GM10266 (cell line): ENCODE measurements at regions not wholly inside any gene's neighbourhood (a gene's known extent, or its start where the extent isn't known, plus 50 kb on each side); places are given as distances from the start of the nearest gene placed in this dataset.
"Not testable (repeated sequence)": the region's sequence is repeated elsewhere in the genome, so short reads cannot be mapped to it uniquely, and the experiment has no call there.

Experiments used
- DNase-seq: peaks from one replicate; pipeline ENCODE4 v3.0.0; 2012; ENCODE audit errors: extremely low spot score
- TF ChIP-seq, protein P1 (sequence below): IDR thresholded peaks from 2 replicates; pipeline ENCODE4 v1.5.1; 2012; ENCODE audit warnings: mild to moderate bottlenecking, low read depth; ENCODE audit not compliant: control insufficient read depth, insufficient read depth; ENCODE audit errors: missing control alignments

- TF ChIP-seq, protein P1, sequence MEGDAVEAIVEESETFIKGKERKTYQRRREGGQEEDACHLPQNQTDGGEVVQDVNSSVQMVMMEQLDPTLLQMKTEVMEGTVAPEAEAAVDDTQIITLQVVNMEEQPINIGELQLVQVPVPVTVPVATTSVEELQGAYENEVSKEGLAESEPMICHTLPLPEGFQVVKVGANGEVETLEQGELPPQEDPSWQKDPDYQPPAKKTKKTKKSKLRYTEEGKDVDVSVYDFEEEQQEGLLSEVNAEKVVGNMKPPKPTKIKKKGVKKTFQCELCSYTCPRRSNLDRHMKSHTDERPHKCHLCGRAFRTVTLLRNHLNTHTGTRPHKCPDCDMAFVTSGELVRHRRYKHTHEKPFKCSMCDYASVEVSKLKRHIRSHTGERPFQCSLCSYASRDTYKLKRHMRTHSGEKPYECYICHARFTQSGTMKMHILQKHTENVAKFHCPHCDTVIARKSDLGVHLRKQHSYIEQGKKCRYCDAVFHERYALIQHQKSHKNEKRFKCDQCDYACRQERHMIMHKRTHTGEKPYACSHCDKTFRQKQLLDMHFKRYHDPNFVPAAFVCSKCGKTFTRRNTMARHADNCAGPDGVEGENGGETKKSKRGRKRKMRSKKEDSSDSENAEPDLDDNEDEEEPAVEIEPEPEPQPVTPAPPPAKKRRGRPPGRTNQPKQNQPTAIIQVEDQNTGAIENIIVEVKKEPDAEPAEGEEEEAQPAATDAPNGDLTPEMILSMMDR = no peak
- no peak for DNase-seq
Observed at GRCh38 chr3:157912514-157913451, 193.4 kb downstream of the SHOX2 start.

- DNase-seq = no peak
- TF ChIP-seq, protein P1 = no peak
Observed at GRCh38 chr3:157906627-157907026, 199.6 kb downstream of the SHOX2 start.

- DNase-seq = no peak
- TF ChIP-seq, protein P1 = no peak
Observed at GRCh38 chr3:157905885-157906284, 200.3 kb downstream of the SHOX2 start.

GRCh38 chr3:157902680-157903079 lies 203.5 kb downstream of the SHOX2 start:
- DNase-seq = not testable (repeated sequence)

DNA sequence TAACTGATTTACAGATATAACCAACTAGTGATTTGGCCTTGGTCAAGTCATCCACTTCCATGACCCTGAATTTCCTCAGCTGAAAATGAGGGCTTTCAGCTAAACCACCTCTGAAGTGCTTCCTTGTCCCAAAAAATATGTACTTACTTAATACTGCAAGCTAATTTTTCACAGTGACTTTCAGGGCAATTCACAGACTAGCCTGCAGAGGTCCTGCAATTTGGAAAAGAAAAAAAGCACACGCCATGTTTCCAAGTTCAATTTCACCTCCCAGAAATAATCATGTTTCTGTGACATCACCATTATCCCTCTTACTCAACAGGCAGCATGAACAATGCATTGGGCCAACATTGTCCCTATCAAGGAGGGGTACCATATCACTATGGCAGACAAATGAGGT lies 218.2 kb downstream of the SHOX2 start:
- DNase-seq = no peak
- TF ChIP-seq, protein P1 = no peak

DNA sequence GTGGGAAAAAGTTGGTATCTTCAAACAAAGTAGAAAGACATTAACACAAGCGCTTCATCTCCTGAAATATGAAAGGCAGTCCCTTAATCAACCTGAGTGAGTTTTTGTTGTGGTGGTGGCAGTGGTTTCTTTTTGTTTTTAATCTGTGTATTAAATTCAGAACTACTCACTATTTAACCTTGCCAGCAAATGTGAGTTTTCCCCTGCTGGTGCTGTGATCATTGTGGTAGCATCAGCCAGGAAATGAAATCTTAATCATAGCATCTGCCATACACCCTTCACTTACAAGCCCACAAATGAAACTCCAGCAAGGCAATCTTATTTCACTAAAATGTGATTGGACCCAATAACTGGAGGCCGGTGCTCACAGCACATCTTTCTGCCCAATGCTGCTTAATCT lies 229.7 kb downstream of the SHOX2 start:
- TF ChIP-seq, protein P1 = no peak
- DNase-seq = no peak

- TF ChIP-seq, protein P1 = no peak
- no peak for DNase-seq
Observed at GRCh38 chr3:157872902-157873301, 233.3 kb downstream of the SHOX2 start.
